ENCODE measurements at regions not wholly inside any gene's neighbourhood (a gene's known extent, or its start where the extent isn't known, plus 50 kb on each side); places are given as distances from the start of the nearest gene placed in this dataset.

DNA sequence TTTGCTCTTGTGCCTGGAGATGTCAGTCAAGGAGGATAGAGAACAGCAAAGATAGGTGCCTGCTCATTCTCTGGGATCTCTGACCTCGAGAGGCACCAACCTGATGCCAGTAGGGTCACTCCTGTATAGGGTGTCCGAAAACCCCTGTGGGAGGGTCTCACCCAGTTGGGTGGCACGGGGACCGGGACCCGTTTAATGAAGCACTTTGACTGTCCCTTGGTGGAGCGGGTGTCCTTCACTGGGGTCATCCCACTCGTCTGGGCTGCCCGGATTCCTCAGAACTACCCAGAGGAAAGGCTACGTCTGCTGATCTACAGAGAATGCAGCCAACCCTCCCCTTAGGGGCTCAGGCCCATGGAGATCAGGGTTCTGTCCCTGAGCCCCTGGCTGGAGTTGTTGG, 157.6 kb downstream of the CAPZA3 start:
- no peak for TF ChIP-seq TAF1 (conservative IDR thresholded peaks at IDR 0.05)
- TF ChIP-seq SP1 (IDR thresholded peaks at IDR 0.05), result no peak
- TF ChIP-seq, protein P1, sequence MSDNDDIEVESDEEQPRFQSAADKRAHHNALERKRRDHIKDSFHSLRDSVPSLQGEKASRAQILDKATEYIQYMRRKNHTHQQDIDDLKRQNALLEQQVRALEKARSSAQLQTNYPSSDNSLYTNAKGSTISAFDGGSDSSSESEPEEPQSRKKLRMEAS (IDR thresholded peaks at IDR 0.05), result no peak
- no peak for TF ChIP-seq EGR1 (IDR thresholded peaks at IDR 0.05; ENCODE audit: low read depth in 2 of 2)
- TF ChIP-seq YY1 (IDR thresholded peaks at IDR 0.05), result no peak
- no peak for TF ChIP-seq RAD21 (IDR thresholded peaks at IDR 0.05)
- no peak for TF ChIP-seq HNF4G (IDR thresholded peaks at IDR 0.05)
- TF ChIP-seq, protein P2, sequence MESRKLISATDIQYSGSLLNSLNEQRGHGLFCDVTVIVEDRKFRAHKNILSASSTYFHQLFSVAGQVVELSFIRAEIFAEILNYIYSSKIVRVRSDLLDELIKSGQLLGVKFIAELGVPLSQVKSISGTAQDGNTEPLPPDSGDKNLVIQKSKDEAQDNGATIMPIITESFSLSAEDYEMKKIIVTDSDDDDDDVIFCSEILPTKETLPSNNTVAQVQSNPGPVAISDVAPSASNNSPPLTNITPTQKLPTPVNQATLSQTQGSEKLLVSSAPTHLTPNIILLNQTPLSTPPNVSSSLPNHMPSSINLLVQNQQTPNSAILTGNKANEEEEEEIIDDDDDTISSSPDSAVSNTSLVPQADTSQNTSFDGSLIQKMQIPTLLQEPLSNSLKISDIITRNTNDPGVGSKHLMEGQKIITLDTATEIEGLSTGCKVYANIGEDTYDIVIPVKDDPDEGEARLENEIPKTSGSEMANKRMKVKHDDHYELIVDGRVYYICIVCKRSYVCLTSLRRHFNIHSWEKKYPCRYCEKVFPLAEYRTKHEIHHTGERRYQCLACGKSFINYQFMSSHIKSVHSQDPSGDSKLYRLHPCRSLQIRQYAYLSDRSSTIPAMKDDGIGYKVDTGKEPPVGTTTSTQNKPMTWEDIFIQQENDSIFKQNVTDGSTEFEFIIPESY (IDR thresholded peaks at IDR 0.05), result no peak
- TF ChIP-seq, protein P3, sequence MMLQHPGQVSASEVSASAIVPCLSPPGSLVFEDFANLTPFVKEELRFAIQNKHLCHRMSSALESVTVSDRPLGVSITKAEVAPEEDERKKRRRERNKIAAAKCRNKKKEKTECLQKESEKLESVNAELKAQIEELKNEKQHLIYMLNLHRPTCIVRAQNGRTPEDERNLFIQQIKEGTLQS (IDR thresholded peaks at IDR 0.05), result no peak
- no peak for TF ChIP-seq FOXA1 (IDR thresholded peaks at IDR 0.05)
- no peaks in the 10 kb centered on the region for H3K4me1 ChIP-seq (ENCODE audit: control insufficient read depth in 4 of 4, insufficient read depth in 4 of 4, low read length in 3 of 4)
- no peaks in the 10 kb centered on the region for H3K9me3 ChIP-seq (ENCODE audit: control insufficient read depth in 4 of 4, low read length in 3 of 4)
- no peaks in the 10 kb centered on the region for H3K27me3 ChIP-seq (ENCODE audit: control insufficient read depth in 4 of 4, insufficient read depth in 4 of 4, low read length in 3 of 4)
- 94% methylated on average over 9 of the region's 9 CpGs for WGBS
- H3K27ac ChIP-seq (ENCODE audit: low read depth in 1 of 2, low read length in 2 of 2), result no peak overlapping the region
- no peak for DNase-seq (ENCODE audit: low spot score)
- no peak overlapping the region for H3K4me3 ChIP-seq (ENCODE audit: low read depth in 1 of 3, low read length in 3 of 3)
- H3K36me3 ChIP-seq (ENCODE audit: control insufficient read depth in 4 of 4, insufficient read depth in 3 of 4, low read depth in 1 of 4, low read length in 3 of 4), result peaks cover 0 to 1% (median 0%) of the 10 kb centered on the region in 4 donors
- H3K9ac ChIP-seq (ENCODE audit: low read depth in 1 of 2, low read length in 2 of 2), result no peak overlapping the region

DNA sequence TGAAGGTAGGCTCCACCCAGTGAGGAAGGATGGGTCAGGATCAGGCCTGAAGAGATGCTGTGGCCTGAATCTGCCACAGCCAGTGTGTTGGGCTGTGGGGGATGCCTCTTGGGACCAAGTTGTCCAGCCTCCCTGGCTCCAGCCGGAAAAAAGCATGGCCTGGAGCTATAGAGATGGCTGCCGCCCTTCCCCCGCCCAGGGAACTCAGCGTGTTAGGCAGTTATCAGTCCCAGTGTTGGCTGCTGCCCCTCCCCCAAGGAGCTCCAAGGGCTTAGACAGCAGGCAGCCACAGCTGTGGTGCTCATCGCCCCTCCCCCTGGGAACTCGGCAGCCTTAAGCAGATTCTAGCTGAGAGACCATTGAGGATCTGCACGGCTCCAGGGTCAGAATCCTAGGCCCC, 158.0 kb downstream of the CAPZA3 start:
- no peak for DNase-seq (ENCODE audit: low spot score)
- H3K9me3 ChIP-seq (ENCODE audit: control insufficient read depth in 4 of 4, low read length in 3 of 4), result no peaks in the 10 kb centered on the region

DNA sequence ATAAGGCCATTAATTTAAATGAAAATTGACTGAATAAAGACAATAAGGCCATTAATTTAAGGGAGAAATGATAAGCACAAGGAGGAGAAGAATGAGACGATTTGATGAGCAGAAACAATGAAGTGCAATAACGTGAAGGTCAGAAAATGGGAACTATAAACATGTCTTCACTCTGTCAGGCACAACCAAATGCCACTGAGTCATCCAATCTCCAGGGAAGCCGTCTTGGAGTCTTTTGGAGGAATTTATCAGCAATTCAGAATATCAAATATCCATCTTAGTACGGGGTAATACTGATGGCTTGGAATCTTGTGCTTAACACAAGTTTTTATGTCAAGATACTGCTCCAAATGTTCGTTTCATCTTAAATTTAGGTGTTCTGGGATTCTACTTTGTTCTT, 159.9 kb downstream of the CAPZA3 start:
- Histone ChIP-seq H3K9ac (ENCODE audit: low read depth in 1 of 2, low read length in 2 of 2) (no peak overlapping the region), H3K27ac (ENCODE audit: low read depth in 1 of 2, low read length in 2 of 2) (no peak overlapping the region), H3K9me3 (ENCODE audit: control insufficient read depth in 4 of 4, low read length in 3 of 4) (no peaks in the 10 kb centered on the region), H3K36me3 (ENCODE audit: control insufficient read depth in 4 of 4, insufficient read depth in 3 of 4, low read depth in 1 of 4, low read length in 3 of 4) (peaks cover 0 to 1% (median 0%) of the 10 kb centered on the region in 4 donors), H3K4me3 (ENCODE audit: low read depth in 1 of 3, low read length in 3 of 3) (no peak overlapping the region), H3K4me1 (ENCODE audit: control insufficient read depth in 4 of 4, insufficient read depth in 4 of 4, low read length in 3 of 4) (no peaks in the 10 kb centered on the region), H3K27me3 (ENCODE audit: control insufficient read depth in 4 of 4, insufficient read depth in 4 of 4, low read length in 3 of 4) (no peaks in the 10 kb centered on the region)
- DNase-seq (ENCODE audit: low spot score), result no peak
- TF ChIP-seq YY1 (IDR thresholded peaks at IDR 0.05), result no peak
- TF ChIP-seq, protein P2 (IDR thresholded peaks at IDR 0.05), result no peak
- 84% methylated on average over 5 of the region's 5 CpGs for WGBS

More for the DNA sequence above, 158.0 kb downstream of the CAPZA3 start:
- Histone ChIP-seq H3K9ac (ENCODE audit: low read depth in 1 of 2, low read length in 2 of 2) (no peak overlapping the region), H3K4me1 (ENCODE audit: control insufficient read depth in 4 of 4, insufficient read depth in 4 of 4, low read length in 3 of 4) (no peaks in the 10 kb centered on the region), H3K27ac (ENCODE audit: low read depth in 1 of 2, low read length in 2 of 2) (no peak overlapping the region), H3K36me3 (ENCODE audit: control insufficient read depth in 4 of 4, insufficient read depth in 3 of 4, low read depth in 1 of 4, low read length in 3 of 4) (peaks cover 0 to 1% (median 0%) of the 10 kb centered on the region in 4 donors), H3K27me3 (ENCODE audit: control insufficient read depth in 4 of 4, insufficient read depth in 4 of 4, low read length in 3 of 4) (no peaks in the 10 kb centered on the region), H3K4me3 (ENCODE audit: low read depth in 1 of 3, low read length in 3 of 3) (no peak overlapping the region)
- 69% methylated on average over 7 of the region's 7 CpGs for WGBS
- TF ChIP-seq HNF4A (conservative IDR thresholded peaks at IDR 0.05) (no peak), YY1 (IDR thresholded peaks at IDR 0.05) (no peak), HNF4G (IDR thresholded peaks at IDR 0.05) (no peak), EGR1 (IDR thresholded peaks at IDR 0.05; ENCODE audit: low read depth in 2 of 2) (no peak), RXRA (IDR thresholded peaks at IDR 0.05) (no peak), FOXA2 (IDR thresholded peaks at IDR 0.05) (no peak), SP1 (IDR thresholded peaks at IDR 0.05) (no peak)

Measured in liver (tissue), 7 donors.